Liver (tissue), 3 donors: ENCODE measurements at regions not wholly inside any gene's neighbourhood (a gene's known extent, or its start where the extent isn't known, plus 50 kb on each side); places are given as distances from the start of the nearest gene placed in this dataset.

ENCODE experiments used
- CTCF ChIP-seq: fragments of 150-350 bp; IDR thresholded peaks from 2 replicates; pipeline ENCODE4 v1.5.1; 2017; ENCODE audit warnings: improper control_type of control experiment, low read depth, low read length; ENCODE audit not compliant: missing input control
- GABPA ChIP-seq, 2 donors: IDR thresholded peaks in 1 of 2; conservative IDR thresholded peaks in 1 of 2; 2 replicates each; pipeline ENCODE4 v1.6.1; 2016; ENCODE audit warnings: antibody characterized with exemption in 2 of 2, mild to moderate bottlenecking in 1 of 2, moderate library complexity in 1 of 2
- RXRA ChIP-seq, 2 donors: IDR thresholded peaks; 2 replicates each; pipeline ENCODE4 v1.6.1; 2017 to 2018; ENCODE audit warnings: antibody characterized with exemption in 2 of 2, mild to moderate bottlenecking in 1 of 2
- YY1 ChIP-seq: IDR thresholded peaks from 2 replicates; pipeline ENCODE4 v1.6.1; 2016; ENCODE audit warnings: antibody characterized with exemption, mild to moderate bottlenecking
- donor health status: healthy.
- donor health status: healthy.

- TF ChIP-seq GABPA (IDR thresholded peaks at IDR 0.05 in 1 of 2, conservative IDR thresholded peaks at IDR 0.05 in 1 of 2): no peak
- TF ChIP-seq CTCF: no peak
- TF ChIP-seq RXRA (IDR thresholded peaks at IDR 0.05): no peak
- TF ChIP-seq YY1: no peak
These were observed 212.0 kb upstream of the PCSK2 start for GRCh38 chr20:17014756-17015366.
